HG03520 (cell line): ENCODE measurements at regions not wholly inside any gene's neighbourhood (a gene's known extent, or its start where the extent isn't known, plus 50 kb on each side); places are given as distances from the start of the nearest gene placed in this dataset.

Source experiments
- ATAC-seq: cut with Tn5 transposase; IDR thresholded peaks from one replicate; pipeline ENCODE4 v1.9.1; 2021; ENCODE audit warnings: mild to moderate bottlenecking, moderate library complexity; ENCODE audit not compliant: unreplicated experiment

DNA sequence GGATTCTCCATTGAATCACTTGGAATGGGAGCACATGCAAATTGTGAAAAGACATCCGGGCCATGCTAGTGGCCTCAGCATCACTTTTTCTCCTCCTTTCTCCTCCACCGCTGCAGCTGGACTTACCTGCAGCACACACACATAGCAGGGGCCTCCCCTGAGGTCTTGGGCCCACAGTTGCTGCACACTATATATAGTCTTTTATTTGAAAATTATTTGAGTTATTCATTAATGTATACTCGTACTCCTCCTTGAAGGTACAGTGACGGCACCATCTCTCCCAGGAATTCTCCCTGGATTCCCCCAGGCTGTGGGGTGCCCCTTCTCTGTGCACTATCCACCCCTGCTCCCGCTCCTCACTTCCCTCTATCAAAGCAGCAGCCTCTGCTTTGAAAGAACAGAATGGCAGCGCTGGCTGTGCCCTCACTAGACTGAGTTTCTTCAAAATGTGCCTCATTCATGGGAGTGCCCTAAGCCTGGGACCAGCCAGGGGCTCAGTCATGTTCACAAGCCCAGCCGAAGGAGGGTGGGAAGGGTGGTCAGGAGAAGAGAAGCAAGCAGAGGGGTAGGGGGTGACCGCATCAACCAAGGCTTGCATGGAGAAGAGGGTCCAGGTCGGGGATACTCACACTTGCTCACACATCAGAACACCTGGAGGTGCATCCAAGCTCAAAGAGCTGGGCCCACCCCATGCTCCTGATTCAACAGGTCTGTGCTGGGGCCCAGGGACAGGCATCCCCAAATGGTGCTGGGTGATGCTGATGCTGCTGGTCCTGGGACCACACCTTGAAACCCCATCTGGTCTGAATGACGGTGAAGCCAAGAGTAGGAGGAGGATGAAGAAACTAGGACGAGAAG, 156.2 kb upstream of the ZMIZ1 start:
- ATAC-seq: no peak

DNA sequence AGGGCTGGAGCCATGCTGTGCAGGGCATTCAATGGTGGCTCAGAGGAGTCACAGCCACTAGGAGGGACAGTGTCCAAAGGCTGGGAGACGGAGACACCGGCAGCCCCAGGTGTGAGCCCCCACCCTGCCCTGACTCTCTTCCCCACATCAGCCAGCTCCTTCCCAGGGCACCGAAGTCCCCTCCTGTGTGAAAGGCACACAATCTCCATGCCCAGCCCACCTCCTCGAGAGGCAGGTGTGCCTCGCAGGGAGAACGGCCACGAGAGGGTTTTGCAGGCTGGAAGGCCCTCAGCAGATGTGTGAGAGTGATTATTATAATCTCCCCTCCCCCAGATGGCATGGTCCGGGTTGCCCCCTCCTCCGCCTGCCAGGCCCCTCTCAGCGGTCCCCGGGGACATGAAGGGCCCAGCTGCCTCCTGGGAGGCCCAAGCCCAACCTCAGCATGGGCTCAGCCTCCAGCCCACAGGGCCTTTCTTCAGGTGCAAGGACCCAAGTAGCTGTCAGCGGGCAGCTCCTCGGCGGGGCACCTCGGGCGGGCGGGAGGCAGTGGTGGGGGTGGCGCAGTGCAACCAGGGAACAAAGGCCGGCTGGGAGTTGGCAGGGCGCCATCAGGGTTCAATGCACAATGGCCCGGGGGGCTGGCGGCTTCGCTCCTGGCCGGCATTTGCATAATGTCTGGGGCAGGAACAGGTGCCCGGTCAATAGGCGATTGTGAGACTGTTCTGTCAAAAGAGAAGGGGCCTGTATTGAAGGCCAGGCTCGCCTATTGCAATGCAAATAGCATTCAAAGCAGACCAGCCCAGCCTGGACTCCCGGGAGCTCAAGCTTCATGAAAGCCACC, 155.3 kb upstream of the ZMIZ1 start:
- no peak for ATAC-seq

DNA sequence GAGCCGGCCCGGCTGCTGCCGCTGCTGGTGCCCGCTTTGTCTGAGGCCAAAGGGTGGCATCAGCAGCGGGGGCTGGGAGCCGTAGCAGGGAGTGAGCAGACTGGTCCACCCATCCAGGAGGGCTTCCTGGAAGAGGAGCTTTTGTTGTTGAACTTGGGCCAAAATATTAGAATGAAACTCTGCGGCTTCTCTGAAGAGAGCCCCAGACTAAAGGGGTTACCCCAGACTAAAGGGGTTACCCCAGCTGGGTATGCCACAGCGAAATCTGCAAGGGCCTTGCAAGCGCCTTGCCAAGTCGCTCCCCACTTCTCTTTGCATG, 154.7 kb upstream of the ZMIZ1 start:
- ATAC-seq: no peak

DNA sequence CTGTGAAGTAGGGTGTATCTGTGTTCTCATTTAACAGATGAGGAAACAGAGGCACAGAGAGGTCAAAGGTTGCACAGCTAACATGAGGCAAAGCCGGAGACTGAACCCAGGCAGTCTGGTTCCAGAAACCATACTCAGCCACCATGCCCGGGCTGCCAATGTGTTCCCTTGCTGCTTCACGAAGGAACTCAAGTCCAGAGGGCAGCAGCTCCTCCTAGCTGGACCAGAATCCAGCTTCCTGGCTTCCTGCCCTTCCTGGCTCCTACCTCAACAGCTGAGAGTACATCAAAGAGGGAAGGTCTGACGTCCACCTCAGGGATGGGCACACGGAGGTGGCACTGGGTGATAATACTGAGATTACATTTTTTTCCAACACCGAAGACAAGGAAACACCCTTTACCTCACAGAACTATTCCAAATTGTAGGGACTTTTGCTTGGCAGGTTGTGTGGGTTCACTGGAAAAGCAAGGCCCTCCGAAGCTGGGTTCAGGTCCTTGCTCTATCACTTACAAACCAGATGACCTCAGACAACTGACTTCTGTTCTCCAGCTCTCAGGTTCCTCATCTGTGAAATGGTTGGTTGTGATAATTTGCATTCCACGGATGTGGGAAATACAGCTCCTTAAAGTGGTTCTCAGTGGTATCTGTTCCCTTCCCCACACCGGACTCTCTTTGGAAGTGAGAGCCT, 154.1 kb upstream of the ZMIZ1 start:
- no peak for ATAC-seq

DNA sequence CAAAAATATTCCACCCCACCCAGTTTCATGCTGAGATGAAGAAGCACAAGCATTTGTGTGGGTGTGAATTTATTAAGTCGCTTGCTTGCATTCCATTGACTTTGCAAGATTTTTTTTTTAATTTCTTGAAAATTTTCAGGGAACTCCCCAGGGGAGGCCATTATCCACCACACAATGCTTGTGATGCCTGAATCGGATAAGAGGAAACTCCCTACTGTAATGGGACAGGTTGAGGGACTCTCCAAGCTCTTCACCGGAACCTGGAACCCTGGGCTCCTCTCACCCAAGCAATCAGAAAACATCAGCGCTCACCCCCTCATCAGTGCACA, 153.6 kb upstream of the ZMIZ1 start:
- no peak for ATAC-seq

DNA sequence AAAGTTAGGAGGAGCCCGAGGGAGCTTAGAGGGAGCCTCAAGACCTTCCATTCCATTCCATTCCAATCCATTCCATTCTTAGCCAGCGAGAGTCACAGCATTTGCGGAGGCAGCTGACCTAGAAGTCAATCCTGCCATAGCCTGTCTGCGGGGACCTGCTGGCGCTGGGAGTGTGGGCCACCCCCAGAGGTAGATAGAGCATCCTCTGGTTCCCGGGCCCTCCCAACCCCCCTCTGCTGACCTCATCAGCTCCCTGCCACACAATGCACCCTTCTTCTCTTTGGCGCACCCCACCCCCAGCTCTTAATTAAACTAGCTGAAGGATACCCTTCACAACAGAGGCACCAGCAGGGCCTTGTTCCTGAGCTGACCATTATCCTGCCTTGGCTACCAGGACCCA, 152.5 kb upstream of the ZMIZ1 start:
- no peak for ATAC-seq

DNA sequence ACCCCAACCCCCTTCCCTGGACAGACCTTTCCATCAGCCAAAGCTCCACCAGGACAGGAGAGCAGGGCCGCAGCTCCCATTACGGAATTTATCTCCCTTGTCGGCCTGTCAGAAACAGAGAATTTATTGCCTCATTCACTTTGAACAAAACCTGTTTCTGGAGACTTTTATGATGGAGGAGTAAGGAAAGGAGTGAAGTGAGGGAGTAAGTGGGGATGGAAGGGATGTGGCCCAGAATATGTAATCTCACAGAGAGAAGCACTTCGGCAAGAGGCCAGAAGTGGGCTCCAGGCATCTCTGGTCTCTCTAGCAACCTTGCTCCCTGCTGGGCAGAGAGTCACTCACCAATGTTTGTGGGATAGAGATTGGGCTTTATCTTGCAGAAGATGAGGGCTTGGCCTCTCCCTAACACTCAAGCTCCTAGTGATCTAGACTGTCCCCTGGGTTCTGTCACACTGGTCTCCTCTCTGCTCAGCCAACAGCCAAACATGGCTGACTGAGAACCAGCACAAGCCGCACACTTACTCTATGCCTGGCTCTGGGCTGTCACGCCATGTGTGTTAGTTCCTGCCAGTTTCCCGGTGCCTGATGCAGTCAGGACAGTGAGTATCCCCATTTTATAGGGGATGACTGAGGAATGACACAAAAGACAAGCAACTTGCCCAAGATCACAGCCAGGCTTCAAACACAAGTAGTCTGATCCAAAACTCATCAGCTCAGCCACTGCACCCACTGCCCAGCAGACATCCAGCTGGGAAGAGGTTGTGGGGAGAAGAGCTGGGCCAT, 149.4 kb upstream of the ZMIZ1 start:
- ATAC-seq: no peak

DNA sequence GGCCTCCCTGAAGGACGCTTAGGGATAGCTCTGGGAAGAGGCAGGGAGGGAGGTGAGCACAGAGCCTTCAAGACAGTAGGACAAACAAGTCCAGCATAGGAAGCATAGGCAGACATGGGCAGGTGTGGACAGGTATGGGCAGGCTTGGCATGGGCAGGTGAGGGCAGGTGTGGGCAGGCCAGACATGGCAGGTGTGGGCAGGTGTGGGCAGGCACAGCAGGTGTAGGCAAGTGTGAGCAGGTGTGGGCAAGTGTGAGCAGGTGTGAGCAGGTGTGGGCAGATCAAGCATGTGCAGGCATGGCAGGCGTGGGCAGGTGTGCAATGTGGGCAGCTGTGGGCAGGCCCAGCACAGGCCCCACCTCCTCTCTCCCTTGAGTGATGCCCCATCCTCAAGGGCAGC, 148.8 kb upstream of the ZMIZ1 start:
- ATAC-seq: no peak

DNA sequence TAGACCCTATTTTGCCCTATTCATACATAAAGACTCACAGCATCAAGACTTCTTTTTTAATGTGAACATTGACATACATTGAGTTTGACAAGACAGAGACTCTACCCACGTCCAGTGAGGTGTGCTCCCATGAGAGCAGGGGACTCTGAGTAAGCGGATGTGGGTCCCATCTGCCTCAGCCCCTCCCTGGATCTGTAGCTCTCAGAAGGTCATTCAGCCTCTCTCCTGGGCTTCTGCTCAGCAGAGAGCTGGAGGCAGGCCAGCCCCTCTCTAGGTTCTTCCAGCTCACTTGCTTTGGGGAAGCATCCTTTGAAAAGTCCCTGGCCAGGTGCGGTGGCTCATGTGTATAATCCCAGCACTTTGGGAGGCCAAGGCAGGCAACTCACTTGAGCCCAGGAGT, 146.9 kb upstream of the ZMIZ1 start:
- no peak for ATAC-seq

DNA sequence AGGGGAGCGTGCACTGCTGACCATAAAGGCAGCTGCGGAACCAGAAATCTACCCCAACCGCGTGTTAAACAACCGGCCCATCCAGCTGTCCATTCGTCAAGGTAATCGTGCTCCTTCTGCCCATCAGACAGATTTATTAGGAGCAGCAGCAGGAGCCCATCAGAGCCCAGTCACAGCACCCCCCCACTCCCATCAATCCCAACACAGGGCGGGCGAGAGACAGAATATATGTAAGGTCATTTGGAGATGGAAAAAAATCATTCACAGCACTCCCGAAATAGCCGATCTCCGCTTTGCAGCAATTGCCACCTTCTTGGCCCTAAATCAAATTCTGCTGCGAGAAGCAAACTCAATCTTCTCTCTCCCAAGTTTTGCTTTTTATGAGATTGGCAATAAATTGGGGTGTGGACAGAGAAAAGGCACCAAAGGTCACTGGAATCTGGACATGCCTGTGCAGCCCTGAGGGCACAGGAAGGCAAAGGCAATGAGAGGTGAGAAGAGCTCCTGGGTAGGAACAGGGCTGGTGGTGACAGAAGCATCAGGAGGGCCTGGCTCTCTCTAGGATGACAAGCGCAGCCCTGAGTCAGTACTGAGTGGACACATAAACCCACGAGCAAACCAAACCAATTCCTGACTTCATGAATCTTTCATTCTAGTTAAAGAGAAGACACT, 145.0 kb upstream of the ZMIZ1 start:
- ATAC-seq: no peak

DNA sequence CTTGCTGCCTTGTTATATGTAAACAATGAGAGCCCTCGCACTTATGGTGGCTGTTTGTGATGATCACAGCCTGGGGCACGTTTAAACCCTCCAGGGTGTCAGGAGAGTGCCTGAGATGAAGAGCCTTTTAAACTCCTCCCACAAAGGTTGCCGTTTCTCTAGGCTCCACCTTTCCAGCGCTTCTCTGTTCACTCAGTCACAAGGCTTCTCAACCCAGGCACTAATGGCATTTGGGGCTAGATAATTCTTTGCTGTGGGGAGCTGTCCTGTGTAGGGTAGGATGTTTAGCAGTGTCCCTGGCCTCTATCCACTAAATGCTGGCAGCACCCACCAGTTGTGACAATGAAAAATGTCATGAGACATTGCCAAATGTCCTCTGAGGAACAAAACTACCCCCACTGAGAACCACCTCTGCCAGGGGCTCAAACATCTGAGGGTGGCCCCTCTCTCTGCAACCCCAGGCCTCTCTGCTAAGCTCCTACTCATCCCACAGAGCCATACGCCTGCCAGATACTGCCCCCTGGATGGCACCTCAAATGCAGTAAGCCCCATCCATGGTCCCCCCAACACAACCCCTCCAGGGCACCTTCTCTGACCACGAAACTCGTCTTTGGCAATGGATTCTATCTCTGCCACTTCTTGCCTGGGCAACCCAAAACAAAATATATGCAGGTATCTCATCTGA, 144.3 kb upstream of the ZMIZ1 start:
- ATAC-seq: no peak

DNA sequence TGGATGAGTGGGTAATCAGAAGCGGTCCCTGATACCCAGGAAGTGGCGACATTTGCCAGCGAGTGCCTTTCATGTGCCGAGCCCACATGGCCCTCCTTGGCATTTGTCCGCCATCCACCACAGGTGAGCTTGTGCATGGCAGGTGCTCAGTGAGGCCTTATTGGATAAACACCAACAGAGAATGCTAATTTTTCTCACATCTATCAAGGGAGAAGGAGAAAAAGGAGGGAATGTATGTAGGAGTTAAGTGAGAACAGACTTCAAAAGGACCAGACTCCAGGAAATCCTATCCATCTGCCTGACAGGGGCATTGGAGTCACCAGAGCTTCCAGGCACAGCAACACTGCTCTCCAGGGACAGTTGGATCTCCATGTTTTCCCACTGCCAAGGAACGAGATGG, 143.5 kb upstream of the ZMIZ1 start:
- no peak for ATAC-seq

DNA sequence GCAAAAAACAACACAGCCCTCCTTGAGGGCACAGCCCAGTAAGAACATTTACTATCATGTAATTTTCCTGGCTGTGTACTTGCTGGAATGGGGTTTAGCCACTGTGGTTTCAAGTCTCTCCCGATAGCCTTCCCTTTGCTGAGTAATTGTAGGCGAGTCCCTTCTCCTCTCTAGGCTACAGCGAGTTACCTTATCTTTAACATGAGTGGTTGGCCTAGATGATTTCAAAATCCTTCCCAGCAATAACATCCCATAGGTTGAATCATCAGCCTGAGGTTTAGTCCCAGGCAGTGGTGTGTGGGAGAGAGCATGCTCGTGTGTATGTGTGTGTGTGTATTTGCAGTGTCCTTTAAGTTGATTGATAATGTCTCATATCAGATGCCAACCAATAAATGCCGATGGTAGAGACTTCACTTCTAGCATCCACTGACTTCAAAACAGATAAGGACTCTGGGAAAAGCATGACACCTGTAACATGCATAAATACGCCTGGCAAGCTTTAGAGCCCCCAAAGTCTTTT, 142.9 kb upstream of the ZMIZ1 start:
- no peak for ATAC-seq

DNA sequence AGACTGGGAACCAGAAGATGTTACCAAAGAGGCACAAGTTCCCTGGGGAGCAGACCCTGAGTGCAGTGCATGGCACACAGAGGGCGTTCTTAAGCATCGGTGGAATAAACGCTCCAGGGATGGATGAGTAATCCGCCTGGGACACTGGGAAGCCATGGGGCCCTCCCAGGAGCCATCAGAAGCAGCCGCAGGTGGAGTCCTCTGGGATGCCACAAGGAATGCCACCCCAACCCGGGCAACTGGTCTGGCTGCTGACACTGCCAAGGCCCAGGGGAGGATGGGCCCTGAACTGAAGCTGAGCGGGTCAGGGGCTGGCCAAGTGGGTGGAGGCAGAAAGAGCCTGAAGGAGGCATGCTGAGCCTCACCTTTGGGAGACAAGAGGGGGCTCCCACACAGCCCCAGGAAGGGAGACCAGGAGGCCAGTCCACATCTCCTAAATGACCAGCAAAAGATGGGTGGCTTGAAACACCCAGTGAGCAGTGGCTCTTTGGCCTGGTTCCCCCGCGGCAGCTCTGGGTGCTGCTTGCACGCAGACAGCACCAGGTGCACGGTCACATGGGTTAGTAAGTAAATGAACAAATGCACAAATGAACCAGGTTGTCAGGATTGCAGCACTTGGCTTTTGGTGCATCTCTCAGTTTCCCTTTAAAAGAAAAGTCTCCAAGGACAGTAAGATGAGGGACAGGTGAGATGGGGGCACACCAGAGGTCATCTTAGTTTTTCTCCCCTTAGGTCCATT, 141.3 kb upstream of the ZMIZ1 start:
- no peak for ATAC-seq

DNA sequence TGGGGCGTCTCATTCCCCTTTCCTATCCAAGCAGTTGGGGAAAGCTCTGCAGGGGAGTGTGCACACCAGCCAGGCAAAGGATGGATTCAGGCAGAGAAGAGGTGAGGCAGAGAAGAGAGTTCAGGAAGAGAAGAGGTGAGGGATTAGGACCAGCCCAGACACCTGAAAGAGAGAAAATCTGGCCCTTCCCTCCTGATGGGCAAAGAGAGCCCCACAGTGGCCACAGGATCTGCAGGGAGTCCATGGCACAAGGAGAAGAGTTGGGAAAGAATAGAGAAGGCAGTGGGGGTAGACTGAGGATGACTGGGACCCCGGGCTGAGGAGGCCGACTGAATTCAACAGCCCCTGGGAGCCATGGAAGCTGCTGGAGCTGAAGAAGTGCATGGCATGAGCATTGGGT, 140.4 kb upstream of the ZMIZ1 start:
- ATAC-seq: no peak

DNA sequence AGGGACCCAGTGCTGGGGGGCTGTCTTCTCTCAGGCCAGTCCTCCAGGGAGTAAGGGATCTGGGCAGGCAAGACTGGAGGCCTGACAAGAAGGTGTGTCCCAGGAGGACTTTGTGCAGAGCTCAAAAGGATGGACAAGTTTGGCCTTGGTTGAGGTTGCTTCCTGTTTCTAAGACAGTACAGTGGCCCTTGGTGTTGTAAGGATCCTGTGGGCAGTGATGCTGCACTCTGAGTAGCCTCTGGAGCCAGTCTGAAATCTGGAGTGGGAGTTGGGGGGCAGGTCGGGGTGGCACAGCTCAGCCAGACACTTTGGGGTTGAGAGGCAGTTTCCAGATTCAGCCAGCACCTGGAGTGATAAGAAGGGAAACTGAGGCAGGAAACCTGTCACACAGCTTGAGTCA, 139.2 kb upstream of the ZMIZ1 start:
- ATAC-seq: no peak

DNA sequence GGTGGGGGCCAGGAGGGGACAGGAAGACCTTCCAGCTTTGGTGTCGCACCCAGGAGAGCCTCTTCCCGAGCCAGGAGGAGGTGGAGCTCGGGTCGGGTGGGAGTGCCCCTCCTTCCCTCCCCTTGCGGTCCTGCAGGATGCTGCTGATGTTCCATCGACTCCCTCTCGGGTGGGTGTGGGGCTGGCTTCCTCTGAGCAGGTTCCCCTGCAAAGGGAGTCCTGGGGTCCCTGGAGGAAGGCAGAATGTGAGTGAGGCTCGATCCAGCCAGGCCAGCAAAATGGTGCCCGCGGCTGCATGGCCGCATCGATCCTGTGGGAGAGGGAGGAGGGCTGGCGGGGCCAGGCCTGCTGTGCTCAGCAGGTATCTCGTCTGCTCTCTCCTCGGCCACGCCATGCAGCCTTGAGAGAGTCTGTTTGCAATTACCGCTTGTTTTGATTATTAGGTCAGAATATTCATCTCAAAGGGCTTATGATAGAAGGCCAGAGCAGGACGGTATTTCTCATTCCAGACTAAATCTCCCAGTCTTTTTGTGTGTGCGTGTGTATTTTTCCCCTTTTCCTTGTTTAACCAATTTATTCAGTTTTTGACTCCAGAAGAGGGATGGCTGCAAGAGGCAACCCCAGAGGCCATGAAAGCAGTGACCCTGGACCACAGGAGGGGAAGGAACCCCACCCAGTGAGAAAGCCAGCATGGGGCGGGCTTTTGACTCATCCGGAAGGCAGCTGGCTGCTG, 137.3 kb upstream of the ZMIZ1 start:
- ATAC-seq: no peak

DNA sequence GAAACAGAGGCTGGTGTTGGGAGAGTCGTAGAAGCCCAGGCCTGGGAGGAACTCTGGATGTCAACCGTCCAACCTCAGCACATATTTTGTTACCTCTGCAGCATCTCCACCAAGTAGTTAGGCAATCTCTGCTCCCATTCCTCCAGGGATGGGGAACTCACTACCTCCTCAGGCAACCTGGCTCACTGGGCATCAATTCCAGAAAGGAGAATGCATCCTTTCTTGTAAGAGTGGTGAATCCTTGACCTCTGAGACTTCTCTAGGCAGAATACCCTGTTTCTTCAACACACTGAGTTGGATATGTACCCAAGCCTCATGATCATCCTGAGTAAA, 136.7 kb upstream of the ZMIZ1 start:
- no peak for ATAC-seq

DNA sequence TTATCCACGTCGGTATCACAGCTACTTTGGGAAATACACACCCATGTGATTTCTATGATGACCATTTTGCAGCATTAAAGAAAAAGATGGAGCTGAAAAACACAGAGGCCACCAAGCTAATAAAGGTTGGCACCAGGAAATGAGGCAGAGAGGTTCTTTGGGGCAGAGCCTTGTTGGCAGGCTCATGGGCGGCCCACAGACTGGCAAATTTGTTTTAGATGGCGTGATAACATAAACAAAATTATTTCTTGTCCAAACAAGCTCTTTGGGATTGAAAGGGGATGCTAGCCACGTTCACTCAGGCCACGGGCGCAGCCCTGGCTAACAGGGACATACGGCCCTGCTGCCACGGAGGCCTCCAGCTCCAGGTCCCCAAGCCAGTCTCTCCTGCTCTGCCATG, 135.9 kb upstream of the ZMIZ1 start:
- ATAC-seq: no peak
